Tibial nerve (tissue), 4 donors: ENCODE measurements at regions not wholly inside any gene's neighbourhood (a gene's known extent, or its start where the extent isn't known, plus 50 kb on each side); places are given as distances from the start of the nearest gene placed in this dataset.

ENCODE experiments used
- DNase-seq, 2 donors: peaks; one replicate each; pipeline ENCODE4 v3.0.0-alpha.2; 2019; ENCODE audit warnings: low spot score in 2 of 2
- H3K27ac ChIP-seq, 4 donors: fragments of 200-600 bp; sonication (generic) in 3 of 4; one replicate each; pipeline ENCODE4 v1.5.1; 2017 to 2019; ENCODE audit warnings: mild to moderate bottlenecking in 1 of 4
- H3K27me3 ChIP-seq, 2 donors: fragments of 200-600 bp; sonication (generic) in 1 of 2; one replicate each; pipeline versions ENCODE4 v1.5.1 to v1.6.0; 2017 to 2019
- H3K36me3 ChIP-seq, 3 donors: fragments of 200-600 bp; sonication (generic); one replicate each; pipeline ENCODE4 v1.5.1; 2018 to 2019
- H3K4me1 ChIP-seq, 4 donors: fragments of 200-600 bp; sonication (generic) in 3 of 4; one replicate each; pipeline ENCODE4 v1.5.1; 2017 to 2019
- H3K4me3 ChIP-seq, 4 donors: fragments of 200-600 bp; sonication (generic) in 3 of 4; one replicate each; pipeline ENCODE4 v1.5.1; 2017 to 2019; ENCODE audit warnings: mild to moderate bottlenecking in 1 of 4, moderate library complexity in 1 of 4
- H3K9me3 ChIP-seq, 4 donors: fragments of 200-600 bp; sonication (generic) in 3 of 4; one replicate each; pipeline ENCODE4 v1.5.1; 2017 to 2019
- EP300 ChIP-seq, 2 donors: sonication (generic); formaldehyde crosslinking; IDR thresholded peaks; one replicate each; pipeline ENCODE4 v1.6.1; 2017; ENCODE audit warnings: antibody characterized with exemption in 2 of 2, mild to moderate bottlenecking in 1 of 2
- POLR2A ChIP-seq, 2 donors: fragments of 450-650 bp; IDR thresholded peaks; one replicate each; pipeline ENCODE4 v1.6.1; 2017; ENCODE audit warnings: antibody characterized with exemption in 2 of 2, mild to moderate bottlenecking in 2 of 2, moderate library complexity in 2 of 2
- WGBS, 2 donors: methylation state at CpG; one replicate each; pipeline ENCODE4 v1.1.5; 2018; 5-methylcytosine and 5-hydroxymethylcytosine counted together
- TF ChIP-seq, protein P1 (sequence below), 5 experiments: fragments of 200-600 bp in 3 of 5; fragments of 450-650 bp in 2 of 5; sonication (generic) in 3 of 5; IDR thresholded peaks; one replicate each; pipeline ENCODE4 v1.5.1; 2016 to 2019; ENCODE audit warnings: antibody characterized with exemption in 5 of 5, mild to moderate bottlenecking in 3 of 5, moderate library complexity in 2 of 5

DNA sequence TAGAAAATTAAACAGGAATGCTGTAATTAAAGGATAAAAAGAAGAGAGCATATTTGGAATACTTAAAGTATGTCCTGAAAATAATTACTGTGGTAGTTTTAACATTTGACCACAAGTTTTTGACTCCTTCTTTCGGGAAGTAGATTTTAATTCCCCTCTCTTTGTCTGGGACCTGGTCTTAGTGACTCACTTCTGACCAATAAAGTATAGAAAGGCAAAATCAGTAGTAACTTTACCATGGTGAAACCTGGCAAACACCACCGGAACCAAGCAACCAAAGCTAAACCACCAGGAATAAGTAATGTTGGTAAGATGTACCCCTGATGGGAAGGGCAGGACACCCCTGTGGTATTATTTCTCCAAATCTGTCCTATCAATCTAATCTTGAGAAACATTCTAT is 314.8 kb downstream of the PDHA2 start:
- no peaks in the 10 kb centered on the region for H3K9me3 ChIP-seq
- H3K27ac ChIP-seq = no peak overlapping the region
- no peaks in the 10 kb centered on the region for H3K4me1 ChIP-seq
- WGBS, 2 donors = 82 to 86% methylated on average over 2 of the region's 2 CpGs
- no peak overlapping the region for H3K4me3 ChIP-seq
- no peaks in the 10 kb centered on the region for H3K36me3 ChIP-seq
- no peaks in the 10 kb centered on the region for H3K27me3 ChIP-seq
- DNase-seq = no peak
- TF ChIP-seq EP300 (IDR thresholded peaks at IDR 0.05) = no peak

DNA sequence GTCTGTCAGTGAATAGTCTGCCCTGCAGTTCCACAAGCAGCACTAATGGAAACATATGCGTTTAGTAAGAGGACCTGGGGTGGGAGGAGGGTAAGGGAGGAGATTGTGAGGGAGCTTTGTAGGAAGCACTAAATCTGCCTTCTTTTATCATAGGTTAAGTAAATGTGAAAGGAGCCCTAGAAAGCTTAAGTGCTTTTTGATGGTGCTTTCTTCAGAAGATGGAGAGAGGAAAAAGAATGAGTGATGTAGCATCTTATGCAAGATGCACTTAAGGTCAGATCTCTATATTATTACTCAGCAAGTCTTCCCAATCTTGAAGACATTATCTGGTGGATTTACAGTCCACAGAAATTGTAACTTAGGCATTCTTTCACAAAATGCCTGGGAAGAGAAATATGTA is 322.7 kb downstream of the PDHA2 start:
- no peaks in the 10 kb centered on the region for H3K27me3 ChIP-seq
- H3K27ac ChIP-seq = no peak overlapping the region
- H3K9me3 ChIP-seq = no peaks in the 10 kb centered on the region
- WGBS, 2 donors = 52 to 60% methylated on average over 1 of the region's 1 CpG
- TF ChIP-seq EP300 (IDR thresholded peaks at IDR 0.05) (no peak), POLR2A (IDR thresholded peaks at IDR 0.05) (no peak)
- TF ChIP-seq, protein P1, sequence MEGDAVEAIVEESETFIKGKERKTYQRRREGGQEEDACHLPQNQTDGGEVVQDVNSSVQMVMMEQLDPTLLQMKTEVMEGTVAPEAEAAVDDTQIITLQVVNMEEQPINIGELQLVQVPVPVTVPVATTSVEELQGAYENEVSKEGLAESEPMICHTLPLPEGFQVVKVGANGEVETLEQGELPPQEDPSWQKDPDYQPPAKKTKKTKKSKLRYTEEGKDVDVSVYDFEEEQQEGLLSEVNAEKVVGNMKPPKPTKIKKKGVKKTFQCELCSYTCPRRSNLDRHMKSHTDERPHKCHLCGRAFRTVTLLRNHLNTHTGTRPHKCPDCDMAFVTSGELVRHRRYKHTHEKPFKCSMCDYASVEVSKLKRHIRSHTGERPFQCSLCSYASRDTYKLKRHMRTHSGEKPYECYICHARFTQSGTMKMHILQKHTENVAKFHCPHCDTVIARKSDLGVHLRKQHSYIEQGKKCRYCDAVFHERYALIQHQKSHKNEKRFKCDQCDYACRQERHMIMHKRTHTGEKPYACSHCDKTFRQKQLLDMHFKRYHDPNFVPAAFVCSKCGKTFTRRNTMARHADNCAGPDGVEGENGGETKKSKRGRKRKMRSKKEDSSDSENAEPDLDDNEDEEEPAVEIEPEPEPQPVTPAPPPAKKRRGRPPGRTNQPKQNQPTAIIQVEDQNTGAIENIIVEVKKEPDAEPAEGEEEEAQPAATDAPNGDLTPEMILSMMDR (IDR thresholded peaks at IDR 0.05) = no peak
- no peak for DNase-seq
- no peak overlapping the region for H3K4me3 ChIP-seq
- no peaks in the 10 kb centered on the region for H3K4me1 ChIP-seq
- H3K36me3 ChIP-seq = no peaks in the 10 kb centered on the region

DNA sequence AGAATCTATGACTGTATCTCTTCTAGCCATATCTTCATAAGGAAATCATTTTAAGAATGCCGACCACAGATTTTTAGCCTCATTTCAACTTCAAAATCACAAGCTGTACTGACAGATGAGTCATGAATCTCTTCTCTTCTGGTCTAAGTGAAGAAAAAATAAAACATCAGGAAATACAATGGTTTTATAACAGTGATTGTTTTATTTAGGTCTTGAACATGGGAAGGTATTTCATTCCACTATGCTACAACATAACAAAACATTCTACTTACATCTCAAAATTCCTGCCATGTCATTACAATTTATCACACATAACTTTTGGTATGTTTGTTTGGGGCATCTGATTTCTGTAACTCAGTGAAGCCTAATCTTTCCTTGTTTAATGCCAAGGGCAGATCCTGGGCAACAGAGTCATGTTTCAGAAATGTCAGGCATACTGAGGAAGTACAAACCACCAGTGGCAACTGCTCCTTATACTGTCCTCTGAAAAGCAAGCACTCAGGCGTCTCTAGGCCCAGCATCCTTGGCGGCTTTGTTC is 325.0 kb downstream of the PDHA2 start:
- TF ChIP-seq EP300 (IDR thresholded peaks at IDR 0.05) (no peak), POLR2A (IDR thresholded peaks at IDR 0.05) (no peak)
- TF ChIP-seq, protein P1 (IDR thresholded peaks at IDR 0.05) = no peak
- no peaks in the 10 kb centered on the region for H3K4me1 ChIP-seq
- peaks cover 0 to under 1% (median 0%) of the 10 kb centered on the region in 4 donors for H3K9me3 ChIP-seq
- DNase-seq = no peak
- H3K4me3 ChIP-seq = no peak overlapping the region
- no peak overlapping the region for H3K27ac ChIP-seq
- no peaks in the 10 kb centered on the region for H3K36me3 ChIP-seq
- 64 to 83% methylated on average over 3 of the region's 3 CpGs for WGBS, 2 donors
- no peaks in the 10 kb centered on the region for H3K27me3 ChIP-seq

DNA sequence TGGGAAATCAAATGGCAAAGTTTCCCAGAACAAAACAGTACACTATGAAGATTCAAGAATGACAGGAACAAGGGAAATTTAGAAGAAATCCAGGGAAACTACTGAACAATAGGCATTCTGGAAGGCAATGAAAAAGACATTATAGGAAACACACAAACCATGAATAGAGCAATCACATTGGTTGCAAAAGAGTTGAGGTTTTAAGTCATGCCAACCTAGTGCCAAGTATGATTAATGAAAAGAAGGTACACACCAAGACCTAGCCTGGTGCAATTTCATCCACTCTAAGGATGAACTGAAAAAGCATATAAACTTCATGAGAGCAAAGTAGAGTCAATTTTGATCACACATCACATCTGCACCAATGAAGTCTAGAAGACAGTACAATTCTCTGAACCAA is 326.9 kb downstream of the PDHA2 start:
- TF ChIP-seq POLR2A (IDR thresholded peaks at IDR 0.05) = no peak
- no peak for TF ChIP-seq EP300 (IDR thresholded peaks at IDR 0.05)
- TF ChIP-seq, protein P1 (IDR thresholded peaks at IDR 0.05) = no peak
- no peak overlapping the region for H3K4me3 ChIP-seq
- no peak overlapping the region for H3K27ac ChIP-seq
- no peak for DNase-seq
- H3K9me3 ChIP-seq = peaks cover 0 to 5% (median 0%) of the 10 kb centered on the region in 4 donors
- no peaks in the 10 kb centered on the region for H3K27me3 ChIP-seq
- no peaks in the 10 kb centered on the region for H3K4me1 ChIP-seq
- H3K36me3 ChIP-seq = no peaks in the 10 kb centered on the region

DNA sequence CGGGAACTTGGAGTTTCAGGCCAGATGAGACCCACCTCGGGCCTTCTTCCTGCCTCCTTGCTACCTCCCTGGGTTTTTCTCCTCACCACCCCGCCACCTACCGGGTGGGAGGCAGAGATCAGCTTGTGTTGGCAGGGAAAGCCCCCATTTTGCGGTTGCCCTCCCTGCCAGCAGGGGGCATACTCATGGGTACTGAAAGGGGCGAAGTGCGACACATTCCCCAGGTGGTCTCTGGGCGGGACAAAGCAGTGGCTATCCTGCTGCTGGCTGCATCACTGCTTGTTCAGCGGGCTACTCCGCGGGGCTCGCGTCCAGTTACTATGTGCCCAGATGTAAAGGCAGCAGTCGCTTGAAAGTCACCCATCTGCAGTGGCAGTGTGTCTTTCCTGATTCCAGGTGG is 330.3 kb downstream of the PDHA2 start:
- Histone ChIP-seq H3K27me3 (no peaks in the 10 kb centered on the region), H3K36me3 (no peaks in the 10 kb centered on the region), H3K27ac (no peak overlapping the region), H3K9me3 (peaks cover 0 to 5% (median 0%) of the 10 kb centered on the region in 4 donors), H3K4me1 (no peaks in the 10 kb centered on the region), H3K4me3 (no peak overlapping the region)
- no peak for TF ChIP-seq POLR2A (IDR thresholded peaks at IDR 0.05)
- no peak for TF ChIP-seq EP300 (IDR thresholded peaks at IDR 0.05)
- TF ChIP-seq, protein P1 (IDR thresholded peaks at IDR 0.05) = no peak
- 97% methylated on average over 14 of the region's 14 CpGs for WGBS, 2 donors
- DNase-seq = no peak

DNA sequence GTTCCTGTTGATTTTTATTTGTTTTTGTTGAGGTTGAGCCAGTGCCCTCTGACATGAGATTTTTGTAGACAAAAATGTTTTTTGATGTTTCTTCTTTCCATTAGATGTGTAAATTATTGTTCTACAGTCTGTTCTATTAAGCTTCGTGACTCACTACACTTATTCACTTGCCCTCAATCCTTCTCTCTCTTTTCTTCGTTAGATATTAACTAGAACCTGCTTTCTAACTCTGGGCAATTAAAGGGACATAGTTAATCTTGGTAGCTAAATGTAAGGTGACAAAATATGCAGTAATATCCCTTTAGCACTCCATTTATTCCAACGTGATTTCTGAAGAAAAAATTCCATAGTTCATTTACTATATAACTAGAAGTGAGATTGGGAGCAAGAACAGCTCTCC is 333.9 kb downstream of the PDHA2 start:
- 66 to 67% methylated on average over 3 of the region's 3 CpGs for WGBS, 2 donors
- TF ChIP-seq EP300 (IDR thresholded peaks at IDR 0.05) (no peak), POLR2A (IDR thresholded peaks at IDR 0.05) (no peak)
- TF ChIP-seq, protein P1 (IDR thresholded peaks at IDR 0.05) = no peak
- no peak overlapping the region for H3K4me3 ChIP-seq
- H3K9me3 ChIP-seq = peaks cover 0 to 5% (median 0%) of the 10 kb centered on the region in 4 donors
- DNase-seq = no peak
- no peaks in the 10 kb centered on the region for H3K36me3 ChIP-seq
- no peaks in the 10 kb centered on the region for H3K27me3 ChIP-seq
- H3K27ac ChIP-seq = no peak overlapping the region
- H3K4me1 ChIP-seq = no peaks in the 10 kb centered on the region
